ENCODE measurements at regions not wholly inside any gene's neighbourhood (a gene's known extent, or its start where the extent isn't known, plus 50 kb on each side); places are given as distances from the start of the nearest gene placed in this dataset.
"Not testable (repeated sequence)": the region's sequence is repeated elsewhere in the genome, so short reads cannot be mapped to it uniquely, and the experiment has no call there.

GRCh38 chr18:25490316-25490715 lies 138.3 kb upstream of the ZNF521 start:
- DNase-seq (ENCODE audit: low read depth) = no peak

- no peak for DNase-seq (ENCODE audit: low read depth)
Observed at GRCh38 chr18:25473008-25473407, 121.0 kb upstream of the ZNF521 start.

GRCh38 chr18:25470756-25471524 lies 119.0 kb upstream of the ZNF521 start:
- not testable (repeated sequence) for DNase-seq (ENCODE audit: low read depth)

GRCh38 chr18:25470062-25470461 lies 118.1 kb upstream of the ZNF521 start:
- no peak for DNase-seq (ENCODE audit: low read depth)

GRCh38 chr18:25469489-25469888 lies 117.5 kb upstream of the ZNF521 start:
- DNase-seq (ENCODE audit: low read depth) = no peak

GRCh38 chr18:25467226-25467987 lies 115.4 kb upstream of the ZNF521 start:
- DNase-seq (ENCODE audit: low read depth) = no peak

- no peak for DNase-seq (ENCODE audit: low read depth)
Observed at GRCh38 chr18:25465152-25465732, 113.3 kb upstream of the ZNF521 start.

GRCh38 chr18:25464227-25464626 lies 112.3 kb upstream of the ZNF521 start:
- no peak for DNase-seq (ENCODE audit: low read depth)

GRCh38 chr18:25463726-25464125 lies 111.8 kb upstream of the ZNF521 start:
- DNase-seq (ENCODE audit: low read depth) = no peak

- DNase-seq (ENCODE audit: low read depth) = no peak
Observed at GRCh38 chr18:25459814-25460213, 107.8 kb upstream of the ZNF521 start.

GRCh38 chr18:25457601-25458000 lies 105.6 kb upstream of the ZNF521 start:
- no peak for DNase-seq (ENCODE audit: low read depth)

- no peak for DNase-seq (ENCODE audit: low read depth)
Observed at GRCh38 chr18:25457126-25457525, 105.2 kb upstream of the ZNF521 start.

- DNase-seq (ENCODE audit: low read depth) = no peak
Observed at GRCh38 chr18:25456334-25457010, 104.5 kb upstream of the ZNF521 start.

- no peak for DNase-seq (ENCODE audit: low read depth)
Observed at GRCh38 chr18:25455646-25456045, 103.7 kb upstream of the ZNF521 start.

- no peak for DNase-seq (ENCODE audit: low read depth)
Observed at GRCh38 chr18:25455159-25455558, 103.2 kb upstream of the ZNF521 start.

- no peak for DNase-seq (ENCODE audit: low read depth)
Observed at GRCh38 chr18:25454730-25455129, 102.8 kb upstream of the ZNF521 start.

GRCh38 chr18:25454270-25454659 lies 102.3 kb upstream of the ZNF521 start:
- no peak for DNase-seq (ENCODE audit: low read depth)

GRCh38 chr18:25453556-25454269 lies 101.7 kb upstream of the ZNF521 start:
- no peak for DNase-seq (ENCODE audit: low read depth)

GRCh38 chr18:25451077-25451658 lies 99.2 kb upstream of the ZNF521 start:
- no peak for DNase-seq (ENCODE audit: low read depth)

- DNase-seq (ENCODE audit: low read depth) = no peak
Observed at GRCh38 chr18:25449046-25449445, 97.1 kb upstream of the ZNF521 start.

GRCh38 chr18:25446972-25447371 lies 95.0 kb upstream of the ZNF521 start:
- DNase-seq (ENCODE audit: low read depth) = no peak

- DNase-seq (ENCODE audit: low read depth) = no peak
Observed at GRCh38 chr18:25445430-25445829, 93.5 kb upstream of the ZNF521 start.

Data from stimulated activated CD4-positive, alpha-beta T cell treated with anti-CD3 and anti-CD28 coated beads, Interleukin-2, amount 100 ng/mL, for 4 hours (primary cell).